ENCODE measurements at regions not wholly inside any gene's neighbourhood (a gene's known extent, or its start where the extent isn't known, plus 50 kb on each side); places are given as distances from the start of the nearest gene placed in this dataset.
A peak's percentile ranks its signal among the peaks of the same experiment; 100 is the strongest.
"Not testable (repeated sequence)": the region's sequence is repeated elsewhere in the genome, so short reads cannot be mapped to it uniquely, and the experiment has no call there.

DNA sequence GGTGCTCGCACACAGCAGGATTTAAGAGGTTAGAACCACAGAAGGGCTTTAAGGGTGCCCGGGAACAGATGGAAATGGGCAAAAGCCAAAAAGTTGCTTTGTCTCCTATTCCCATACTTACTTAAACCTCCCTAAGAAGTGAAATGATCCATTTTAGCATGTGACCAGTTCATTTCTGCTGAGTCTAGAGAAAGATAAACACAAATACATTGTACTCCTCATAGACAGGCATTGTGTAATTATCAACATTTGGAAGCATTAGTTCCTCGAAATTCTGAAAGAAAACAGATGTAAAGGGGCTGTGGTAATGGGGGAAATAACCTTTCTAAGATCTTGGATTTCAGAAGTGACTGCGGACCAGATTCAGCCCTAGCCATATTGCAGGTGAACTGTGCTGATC lies 178.3 kb downstream of the CYB561 start:
- DNase-seq = no peak

DNA sequence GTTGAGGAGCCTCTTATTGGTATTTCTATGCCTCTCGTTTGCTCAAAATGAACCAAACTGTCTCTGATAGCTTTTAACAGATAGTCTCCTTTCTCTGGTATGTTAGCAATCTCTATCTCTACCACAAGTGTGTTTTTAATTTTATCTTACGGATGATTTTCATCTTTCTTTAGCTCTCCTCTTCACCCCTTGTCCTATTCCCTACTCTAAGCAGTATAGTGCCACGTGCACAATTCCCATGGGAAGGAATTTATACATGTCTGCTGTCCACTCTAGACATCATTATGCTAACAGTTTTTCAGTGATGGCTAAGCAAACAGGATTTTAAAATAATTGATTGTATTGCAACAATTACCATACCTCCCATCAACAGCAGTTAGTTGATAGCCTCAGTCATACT lies 177.3 kb downstream of the CYB561 start:
- DNase-seq = no peak

DNA sequence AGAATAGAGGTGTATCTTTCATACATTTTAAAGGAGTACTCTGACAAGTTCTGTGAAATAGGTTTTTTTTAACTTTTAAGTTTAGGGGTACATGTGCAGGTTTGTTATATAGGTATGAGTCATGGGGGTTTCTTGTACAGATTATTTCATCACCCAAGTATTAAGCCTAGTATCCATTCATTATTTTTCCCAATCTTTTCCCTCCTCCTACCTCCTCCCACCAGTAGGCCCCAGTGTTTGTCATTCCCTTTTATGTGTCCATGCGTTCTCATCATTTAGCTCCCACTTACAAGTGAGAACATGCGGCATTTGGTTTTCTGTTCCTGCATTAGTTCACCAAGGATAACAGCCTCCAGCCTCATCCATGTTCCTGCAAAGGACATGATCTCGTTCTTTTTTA lies 175.5 kb downstream of the CYB561 start:
- no peak for DNase-seq

DNA sequence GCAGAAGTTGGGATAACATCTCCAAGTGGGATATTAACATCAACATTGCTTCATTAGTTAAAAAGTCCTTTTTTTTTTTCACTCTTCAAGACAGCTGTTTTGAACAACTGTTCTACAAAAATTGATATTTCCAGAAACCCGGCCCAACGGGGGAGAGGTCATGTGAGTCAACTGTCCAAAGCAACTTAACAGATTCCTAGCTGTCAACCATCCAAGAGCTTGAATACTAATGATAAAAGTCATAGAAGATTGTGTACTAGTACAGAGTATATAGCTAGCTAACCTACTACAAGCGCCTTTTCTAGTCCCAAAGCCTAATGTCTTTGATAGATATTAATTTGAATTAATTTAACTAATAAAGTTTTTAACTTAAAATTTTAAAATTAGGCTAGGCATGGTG lies 172.0 kb downstream of the CYB561 start:
- DNase-seq = no peak

DNA sequence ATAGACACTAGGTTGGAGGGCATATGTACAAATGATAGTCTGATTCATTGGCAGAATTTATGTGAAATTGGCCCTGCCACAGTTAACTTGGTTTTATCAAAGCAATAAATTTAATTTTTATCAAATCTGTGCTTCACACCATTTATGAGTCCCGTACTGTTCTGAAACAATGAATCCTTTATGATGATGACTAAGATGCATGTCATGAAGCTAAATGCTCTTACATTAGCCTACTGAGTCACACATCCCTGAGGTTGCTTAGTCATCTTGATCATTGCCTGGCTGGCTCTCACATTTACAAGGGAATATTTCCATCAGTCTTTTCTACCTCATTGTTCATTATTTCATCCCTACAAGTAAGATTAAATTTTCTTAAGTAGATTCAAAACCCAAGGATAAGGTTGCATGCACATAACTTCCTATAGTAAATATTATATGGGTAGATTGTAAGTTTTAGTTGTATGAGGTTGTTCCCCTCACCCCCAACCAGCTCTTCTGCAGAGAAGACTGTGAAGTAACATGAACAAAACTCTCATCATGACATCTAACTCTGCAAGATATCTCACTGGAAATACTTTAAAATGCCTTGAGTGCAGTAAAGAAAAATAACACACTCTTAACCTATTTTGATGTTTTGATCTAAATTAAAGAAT lies 170.7 kb downstream of the CYB561 start:
- DNase-seq = peak; percentile 96

DNA sequence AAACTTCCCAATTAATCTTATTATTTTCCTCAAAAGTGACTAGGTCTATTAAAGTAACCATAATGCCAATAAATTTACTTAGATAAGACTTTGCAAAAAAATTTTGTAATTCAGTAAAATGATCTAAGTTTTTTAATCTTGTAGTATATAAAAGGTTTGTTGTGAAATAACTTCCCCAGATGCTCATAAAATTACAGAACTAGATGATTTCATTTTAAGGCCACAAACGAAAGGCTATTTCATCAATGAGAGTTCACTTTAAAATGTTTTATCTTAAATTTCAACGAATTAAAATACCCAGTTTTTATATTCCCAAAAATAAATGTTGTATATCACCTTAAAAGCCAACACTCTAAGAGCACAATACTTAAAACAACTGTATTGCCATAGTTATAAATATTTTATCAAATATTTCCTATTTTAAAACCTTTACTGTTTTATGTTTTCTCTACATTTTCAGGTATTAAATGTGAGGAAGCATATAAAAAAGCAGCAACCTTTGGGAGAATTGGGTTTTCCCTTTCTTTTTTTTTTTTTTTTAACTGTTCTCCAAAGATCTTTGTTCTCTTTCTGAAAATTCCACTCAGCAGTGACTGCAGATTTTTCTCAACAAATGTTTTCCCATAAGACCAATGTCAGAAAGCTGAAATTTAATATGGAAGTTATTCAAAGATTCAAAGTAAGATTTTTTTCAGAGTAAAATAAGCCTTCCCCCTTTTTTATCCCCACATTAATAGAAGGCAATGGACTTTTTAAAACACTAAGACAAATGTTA lies 169.9 kb downstream of the CYB561 start:
- DNase-seq = no peak

DNA sequence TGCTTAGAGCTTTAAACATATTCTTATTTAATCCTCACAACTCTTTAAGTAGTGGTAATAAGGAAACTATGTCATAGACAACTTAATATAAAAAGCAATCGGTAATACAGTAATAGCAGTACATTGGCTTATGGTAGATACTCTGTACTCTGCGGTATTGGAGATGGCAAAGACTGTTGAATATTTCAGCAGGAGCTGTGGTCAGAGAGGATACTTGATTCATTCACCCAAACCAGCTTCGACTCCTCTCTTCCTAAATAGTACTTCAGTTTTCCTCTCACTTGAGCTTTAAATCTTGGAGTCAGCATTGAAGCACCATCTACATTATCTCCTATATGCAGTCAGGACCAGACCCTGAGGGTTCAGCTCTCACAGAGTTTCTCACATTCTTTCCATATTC lies 169.3 kb downstream of the CYB561 start:
- no peak for DNase-seq

DNA sequence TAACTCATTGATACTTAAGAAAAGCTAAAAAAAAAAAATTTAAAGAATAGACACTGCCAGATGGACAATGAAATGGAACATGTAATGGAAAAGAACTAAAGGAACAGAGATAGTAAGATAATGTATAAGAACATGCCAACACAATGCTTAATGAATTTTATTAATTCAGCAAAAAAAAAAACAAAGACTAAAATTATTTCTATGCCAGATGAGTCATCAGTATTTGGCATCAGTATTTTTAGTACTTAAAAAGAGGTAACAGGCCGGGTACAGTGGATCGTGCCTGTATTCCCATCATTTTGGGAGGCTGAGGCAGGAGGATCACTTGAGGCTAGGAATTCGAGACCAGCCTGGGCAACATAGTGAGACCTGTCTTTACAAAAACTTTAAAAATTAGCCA lies 168.5 kb downstream of the CYB561 start:
- DNase-seq = no peak

DNA sequence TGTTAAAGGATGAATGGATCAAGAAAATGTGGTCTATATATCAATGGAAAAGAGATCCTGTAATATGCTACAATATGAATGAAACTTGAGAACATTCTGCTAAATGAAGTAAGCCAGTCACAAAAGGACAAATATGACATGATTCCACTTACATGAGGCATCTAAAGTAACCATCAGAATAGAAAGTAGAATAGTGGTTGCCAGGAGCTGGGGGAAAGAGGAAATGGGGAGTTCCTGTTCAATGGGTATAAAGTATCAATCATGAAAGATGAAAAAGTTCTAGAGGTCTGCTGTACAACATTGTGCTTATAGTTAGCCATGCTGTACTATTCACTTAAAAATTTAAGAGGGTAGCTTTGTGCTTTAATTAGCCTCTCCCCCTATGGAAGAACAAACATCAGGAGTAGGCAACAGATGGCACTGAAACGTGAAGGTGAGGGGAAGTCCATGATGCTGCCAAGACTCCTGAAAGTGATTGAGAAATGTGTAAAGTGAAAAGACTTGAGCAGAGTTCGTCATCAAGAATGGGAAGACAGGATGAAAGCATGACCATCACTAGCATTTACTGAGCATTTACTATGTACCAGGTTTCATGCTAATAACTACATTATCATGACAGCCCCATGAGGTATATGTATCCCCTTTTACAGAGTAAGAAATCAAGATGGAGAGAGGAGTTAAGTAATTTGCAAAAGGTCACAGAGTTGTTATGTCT lies 167.2 kb downstream of the CYB561 start:
- no peak for DNase-seq

DNA sequence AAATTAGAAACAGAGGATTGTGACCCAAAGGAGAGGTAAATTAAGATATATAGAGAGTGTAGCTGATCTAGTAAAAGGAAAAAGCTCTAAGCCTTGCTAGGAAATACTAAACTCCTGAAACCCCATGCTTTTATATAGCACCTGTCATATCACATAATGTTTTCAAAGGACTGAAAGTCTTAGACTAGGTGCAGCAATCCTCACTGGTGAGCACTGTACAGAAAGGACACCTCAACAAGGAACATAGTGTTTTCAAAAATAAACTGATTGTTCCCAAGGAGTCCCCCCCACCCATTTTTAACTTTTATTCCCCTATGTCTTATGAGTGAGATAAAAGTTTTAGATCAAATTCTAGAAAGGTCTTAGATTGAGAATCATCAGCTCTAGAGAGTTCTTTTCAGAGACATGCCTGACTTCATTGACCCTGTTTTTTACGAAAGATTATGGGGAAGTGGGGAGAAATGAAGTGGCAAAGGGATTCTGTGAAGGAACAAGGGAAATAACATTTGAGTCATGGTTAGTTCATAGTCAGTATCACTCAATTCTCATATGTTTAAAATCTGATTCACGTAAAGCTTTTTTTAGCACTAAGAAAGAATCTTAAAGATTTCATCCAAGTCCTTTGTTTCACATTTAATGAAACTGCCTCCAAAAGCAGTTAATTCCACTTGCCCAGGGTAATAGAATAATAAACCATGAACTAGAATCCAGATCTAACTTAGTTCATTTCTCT lies 166.4 kb downstream of the CYB561 start:
- no peak for DNase-seq

DNA sequence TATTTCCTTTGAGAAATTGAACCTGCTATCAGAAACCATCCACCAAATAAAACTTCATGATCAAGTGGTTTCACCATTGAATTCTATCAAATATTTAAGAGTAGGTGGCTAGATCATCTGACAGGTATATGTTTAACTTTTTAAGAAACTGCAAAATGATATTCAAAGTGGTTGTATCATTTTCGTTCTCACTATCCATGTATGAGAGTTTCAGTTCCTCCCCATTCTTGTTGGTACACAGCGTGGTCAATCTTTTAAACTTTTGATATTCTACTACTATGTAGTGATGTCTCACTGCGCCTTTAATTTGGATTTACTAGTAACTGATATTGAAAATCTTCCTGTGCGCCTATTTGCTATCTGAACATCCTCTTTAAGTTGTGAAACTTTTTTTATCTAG lies 163.7 kb downstream of the CYB561 start:
- no peak for DNase-seq

DNA sequence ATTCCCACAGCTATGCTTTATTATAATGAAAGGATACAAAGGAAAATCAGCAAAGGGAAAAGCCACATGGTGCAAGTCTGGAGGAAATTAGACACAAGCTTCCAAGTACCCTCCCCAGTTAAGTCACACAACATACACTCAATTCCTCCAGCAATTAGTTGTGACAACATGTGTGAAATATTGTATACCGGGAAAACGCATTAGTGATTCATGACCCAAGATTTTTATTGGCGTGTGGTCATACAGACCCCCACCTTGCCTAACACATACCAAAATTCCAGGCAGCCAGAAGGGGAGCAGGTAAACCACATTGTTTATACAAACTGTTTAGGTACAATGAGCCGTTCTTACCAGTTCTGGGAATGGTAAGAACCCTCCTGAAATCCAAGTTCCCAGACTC lies 160.6 kb downstream of the CYB561 start:
- DNase-seq = no peak

DNA sequence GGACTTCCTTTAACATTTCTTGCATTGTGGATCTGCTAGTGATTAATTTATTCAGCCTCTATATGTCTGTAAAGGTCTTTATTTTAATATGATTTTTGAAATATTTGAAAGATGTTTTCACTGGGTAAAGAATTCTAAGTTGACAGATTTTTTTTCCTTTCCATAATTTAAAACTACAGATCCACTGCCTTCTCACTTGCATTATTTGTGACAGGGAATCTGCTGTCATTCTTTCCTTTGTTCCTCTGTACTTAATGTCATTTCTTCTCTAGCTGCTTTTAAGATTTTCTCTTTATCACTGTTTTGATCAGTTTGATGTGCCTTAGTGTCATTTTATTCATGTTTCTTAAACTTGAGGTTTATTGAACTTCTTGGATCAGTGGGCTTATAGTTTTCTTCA lies 159.9 kb downstream of the CYB561 start:
- no peak for DNase-seq

DNA sequence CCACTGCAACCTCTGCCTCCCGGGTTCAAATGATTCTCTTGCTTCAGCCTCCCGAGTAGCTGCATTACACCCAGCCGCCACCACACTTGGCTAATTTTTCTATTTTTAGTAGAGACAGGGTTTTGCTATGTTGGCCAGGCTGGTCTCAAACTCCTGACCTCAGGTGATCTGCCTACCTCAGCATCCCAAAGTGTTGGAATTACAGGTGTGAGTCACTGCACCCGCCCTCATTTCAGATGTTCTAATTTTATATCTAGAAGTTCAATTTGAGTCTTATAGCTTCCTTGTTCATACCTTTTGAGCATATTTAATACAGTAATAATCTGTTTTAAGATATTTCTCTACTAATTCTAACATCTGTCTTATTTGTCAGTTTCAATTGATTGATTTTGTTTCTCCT lies 159.1 kb downstream of the CYB561 start:
- not testable (repeated sequence) for DNase-seq

DNA sequence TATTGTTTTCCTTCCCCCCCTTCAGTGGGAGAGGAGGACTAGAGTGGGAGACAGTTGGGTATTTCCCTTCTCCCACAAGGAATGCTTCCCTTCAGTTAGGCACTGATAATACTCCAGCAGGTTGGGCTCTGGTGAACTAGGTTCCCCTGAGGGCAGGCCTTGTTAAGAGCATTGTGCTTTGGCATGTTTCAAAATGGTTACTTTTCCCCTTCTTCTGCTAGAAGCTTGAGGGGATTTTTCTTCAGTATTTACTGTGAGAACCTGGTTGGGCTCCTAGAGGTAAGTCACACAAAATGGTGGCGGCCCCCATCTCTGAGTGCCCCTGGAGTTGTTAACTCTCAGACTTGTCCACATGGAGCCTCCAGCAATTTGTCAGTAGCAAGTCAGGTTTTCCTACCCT lies 156.2 kb downstream of the CYB561 start:
- no peak for DNase-seq

DNA sequence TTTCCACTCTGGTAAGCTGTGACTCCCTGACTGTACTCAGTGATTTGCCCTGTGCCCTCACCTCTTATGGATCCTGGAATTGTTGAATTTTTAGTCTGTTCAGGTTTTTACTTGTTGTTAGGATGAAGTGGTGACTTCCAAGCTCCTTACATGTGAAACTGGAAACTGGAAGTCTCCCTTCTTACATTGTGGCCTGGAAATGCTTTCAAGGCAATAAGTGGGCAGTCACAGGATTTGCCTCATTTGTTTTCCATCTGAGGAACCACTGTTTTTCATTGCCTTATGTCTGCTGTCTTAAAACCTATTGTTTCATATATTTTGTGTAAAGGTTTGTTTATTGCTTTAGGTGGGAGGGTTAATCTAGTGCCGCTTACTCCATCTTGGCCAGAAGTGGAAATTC lies 155.8 kb downstream of the CYB561 start:
- no peak for DNase-seq

DNA sequence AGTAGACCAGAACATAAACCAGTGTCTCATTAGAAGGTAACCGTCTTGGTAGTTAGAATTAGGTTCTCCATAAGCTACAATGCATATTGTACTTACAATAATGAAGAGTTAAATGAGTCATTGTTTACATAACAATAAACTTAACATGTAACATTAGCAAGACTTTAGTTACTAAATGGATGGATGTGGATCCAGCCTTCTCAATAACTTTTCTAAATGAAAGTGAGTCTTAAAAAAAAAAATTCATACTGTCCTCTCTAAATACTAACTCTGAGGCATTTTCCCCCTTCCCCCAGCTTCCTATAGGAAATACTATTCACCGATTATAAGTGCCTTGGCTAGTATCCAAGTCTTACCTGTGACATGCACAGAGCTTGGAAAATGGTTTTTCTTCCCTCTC lies 155.3 kb downstream of the CYB561 start:
- DNase-seq = no peak

DNA sequence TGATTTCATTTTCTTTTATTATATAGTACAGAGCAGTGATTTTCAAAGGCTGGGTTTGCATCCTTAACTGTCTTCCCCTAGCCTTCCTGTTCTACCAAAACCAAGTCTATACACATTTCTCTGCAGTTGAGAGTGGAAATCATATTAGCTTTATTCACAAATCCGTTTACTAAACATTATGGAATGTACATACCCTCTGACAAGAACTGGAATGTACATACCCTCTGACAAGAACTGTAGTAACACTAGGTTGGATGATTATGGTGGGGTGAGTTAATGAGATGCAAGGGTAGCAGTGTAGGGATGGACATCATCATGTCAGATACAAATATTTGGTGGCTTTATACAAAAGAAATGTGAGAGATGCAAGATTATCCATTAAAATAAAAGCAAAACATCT lies 154.8 kb downstream of the CYB561 start:
- DNase-seq = no peak

DNA sequence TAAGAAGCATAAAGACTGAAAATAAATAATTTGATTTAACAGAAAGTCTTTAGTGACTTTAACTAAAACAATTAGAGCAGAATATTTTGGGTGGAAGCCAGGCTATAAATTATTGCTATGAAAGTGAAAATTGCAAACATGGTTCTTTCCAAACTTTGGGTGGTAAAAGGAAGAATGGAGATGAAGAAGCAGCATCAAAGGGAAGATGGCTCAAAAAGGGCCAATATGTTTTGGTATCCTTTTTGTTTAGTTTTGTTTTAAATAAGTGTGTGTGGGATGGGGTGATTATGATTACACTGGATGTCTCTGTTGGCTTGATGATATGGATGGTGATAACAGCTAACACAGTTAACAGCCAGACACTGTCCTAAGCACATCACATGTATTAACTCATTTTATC lies 153.7 kb downstream of the CYB561 start:
- DNase-seq = no peak

DNA sequence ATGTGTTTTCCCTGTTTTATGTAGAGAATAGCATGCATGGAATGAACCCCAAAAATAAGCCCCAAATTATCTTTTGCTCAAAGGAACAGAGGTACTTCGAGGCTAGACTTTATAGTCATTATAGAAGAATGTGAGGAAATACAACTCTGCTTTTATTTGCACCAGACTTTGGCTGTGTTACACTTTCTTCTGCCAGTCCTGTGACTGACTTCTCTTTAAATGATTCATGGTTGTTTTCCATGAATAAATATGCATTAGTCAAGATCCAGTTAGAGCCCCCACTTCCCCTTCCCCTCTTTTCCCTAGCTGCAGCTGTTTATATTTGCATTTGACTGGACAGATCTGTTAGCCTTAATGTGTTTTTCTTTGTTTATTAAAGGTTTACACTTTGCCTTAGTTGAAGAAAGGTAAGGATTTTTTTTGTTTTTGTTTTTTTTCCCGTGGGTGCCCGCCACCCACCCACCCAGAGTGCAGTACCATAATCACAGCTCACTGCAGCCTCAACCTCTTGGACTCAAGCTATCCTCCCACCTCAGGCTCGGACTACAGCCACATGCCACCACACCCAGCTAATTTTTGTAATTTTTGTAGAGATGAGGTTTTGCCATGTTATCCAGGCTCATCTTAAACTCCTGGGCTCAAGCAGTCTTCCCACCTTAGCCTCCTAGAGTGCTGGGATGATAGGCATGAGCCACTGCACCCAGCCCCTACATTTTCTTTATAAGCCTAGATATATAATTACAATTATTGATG lies 152.6 kb downstream of the CYB561 start:
- peak; percentile 20 for DNase-seq

DNA sequence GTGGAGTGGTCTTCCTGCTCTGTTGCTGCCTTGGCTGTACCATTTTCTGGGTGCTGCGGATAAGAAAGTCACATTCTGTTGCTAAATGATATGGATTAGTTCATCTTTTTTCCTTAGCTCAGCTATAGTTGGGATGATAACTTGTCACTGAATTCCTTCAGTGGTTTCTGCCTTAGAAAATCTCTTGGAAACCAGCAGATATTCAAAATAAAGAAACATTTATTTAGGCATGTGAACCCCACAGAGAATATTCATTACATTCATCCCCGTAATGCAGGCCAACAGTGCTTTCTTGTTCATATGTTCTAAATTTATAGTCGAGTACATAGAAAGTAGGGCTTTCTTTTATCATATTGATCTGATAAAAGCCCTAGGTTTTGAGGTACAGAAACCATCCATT lies 151.3 kb downstream of the CYB561 start:
- no peak for DNase-seq

DNA sequence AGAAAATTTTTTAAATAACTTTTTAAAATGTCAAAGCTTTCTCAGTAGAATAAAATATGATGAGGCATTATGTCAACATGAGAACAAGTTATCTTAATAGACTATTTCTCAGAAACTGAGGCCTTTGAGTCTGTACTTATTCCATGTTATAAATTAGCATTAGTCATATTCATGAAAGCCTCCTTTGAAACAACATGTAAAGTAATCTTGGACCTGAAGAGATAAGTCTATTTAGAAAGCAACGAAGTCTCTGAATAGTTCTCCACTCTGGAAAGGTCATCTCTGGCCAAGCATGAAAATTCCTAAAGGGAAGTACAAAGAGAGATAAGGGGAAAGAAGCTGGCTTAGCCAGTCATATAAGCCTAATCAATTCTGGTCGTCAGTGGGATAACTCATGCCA lies 150.8 kb downstream of the CYB561 start:
- DNase-seq = peak; percentile 8
